Stomach (tissue), 8 donors: ENCODE measurements at regions not wholly inside any gene's neighbourhood (a gene's known extent, or its start where the extent isn't known, plus 50 kb on each side); places are given as distances from the start of the nearest gene placed in this dataset.

Source experiments
- DNase-seq, 2 donors: peaks; one replicate each; pipeline versions ENCODE4 v3.0.0 to v3.0.0-alpha.2; 2013 to 2019
- H3K27ac ChIP-seq, 5 donors: fragments of 200-600 bp in 4 of 5; sonication (generic) in 4 of 5; one replicate each; pipeline ENCODE4 v1.5.1; 2013 to 2019; ENCODE audit warnings: mild to moderate bottlenecking in 1 of 5, moderate library complexity in 1 of 5
- H3K27me3 ChIP-seq, 3 donors: fragments of 200-600 bp; sonication (generic); one replicate each; pipeline ENCODE4 v1.5.1; 2017 to 2019; ENCODE audit warnings: mixed run types in 1 of 3
- H3K36me3 ChIP-seq, 4 donors: fragments of 200-600 bp; sonication (generic); 1 replicate in 3 of 4; 2 replicates in 1 of 4; pipeline ENCODE4 v1.5.1; 2016 to 2019
- H3K4me1 ChIP-seq, 4 donors: fragments of 200-600 bp; sonication (generic); one replicate each; pipeline ENCODE4 v1.5.1; 2016 to 2019
- H3K4me3 ChIP-seq, 4 donors: fragments of 200-600 bp; sonication (generic) in 3 of 4; one replicate each; pipeline ENCODE4 v1.5.1; 2016 to 2019; ENCODE audit warnings: mild to moderate bottlenecking in 1 of 4
- H3K9me3 ChIP-seq, 4 donors: fragments of 200-600 bp; sonication (generic); one replicate each; pipeline ENCODE4 v1.5.1; 2016 to 2019
- CTCF ChIP-seq, 7 experiments: fragments of 450-650 bp in 4 of 7; fragments of 200-600 bp in 3 of 7; sonication (generic) in 3 of 7; IDR thresholded peaks; one replicate each; pipeline ENCODE4 v1.5.1; 2016 to 2019; ENCODE audit warnings: antibody characterized with exemption in 7 of 7, control low read depth in 2 of 7, mild to moderate bottlenecking in 1 of 7
- EP300 ChIP-seq: sonication (generic); formaldehyde crosslinking; IDR thresholded peaks from one replicate; pipeline ENCODE4 v1.6.1; 2017; ENCODE audit warnings: antibody characterized with exemption
- POLR2A ChIP-seq, 4 donors: fragments of 450-650 bp; IDR thresholded peaks; one replicate each; pipeline ENCODE4 v1.6.1; 2016; ENCODE audit warnings: antibody characterized with exemption in 4 of 4, control low read depth in 2 of 4, mild to moderate bottlenecking in 1 of 4, moderate library complexity in 1 of 4
- POLR2AphosphoS5 ChIP-seq, 3 donors: sonication (generic); formaldehyde crosslinking; IDR thresholded peaks; one replicate each; pipeline ENCODE4 v1.6.1; 2016; ENCODE audit warnings: antibody characterized with exemption in 3 of 3
- WGBS, 5 donors: extraction: QIAGEN DNeasy Blood & Tissue Kit in 3 of 5; methylation state at CpG; one replicate each; pipeline versions ENCODE4 v1.1.5 to v1.1.7; 2013 to 2018; 5-methylcytosine and 5-hydroxymethylcytosine counted together
- intact Hi-C: fragments of 100-400 bp; cut with DNase I; formaldehyde crosslinking; loops from one replicate; pipeline ENCODE4 v1.15.1; 2023; ENCODE audit warnings: low total_unique reads
- donor health status: healthy with polysubstance abuse.
- donor health status: Bipolar disorder and iron deficiency.
- donor health status: healthy.

- DNase-seq = no peak
- Histone ChIP-seq H3K9me3 (peaks cover 0 to 29% (median 9%) of the 10 kb centered on the region in 4 donors), H3K27me3 (no peaks in the 10 kb centered on the region), H3K36me3 (no peaks in the 10 kb centered on the region), H3K4me3 (no peak overlapping the region), H3K4me1 (no peaks in the 10 kb centered on the region), H3K27ac (no peak overlapping the region)
- no peak for TF ChIP-seq POLR2A (IDR thresholded peaks at IDR 0.05)
- WGBS, 5 donors = 88 to 96% (median 89%) methylated on average over 4 of the region's 4 CpGs
- intact Hi-C loops = no loop called here
These were observed 889.5 kb downstream of the JRKL start for GRCh38 chr11:97279341-97279740.

DNA sequence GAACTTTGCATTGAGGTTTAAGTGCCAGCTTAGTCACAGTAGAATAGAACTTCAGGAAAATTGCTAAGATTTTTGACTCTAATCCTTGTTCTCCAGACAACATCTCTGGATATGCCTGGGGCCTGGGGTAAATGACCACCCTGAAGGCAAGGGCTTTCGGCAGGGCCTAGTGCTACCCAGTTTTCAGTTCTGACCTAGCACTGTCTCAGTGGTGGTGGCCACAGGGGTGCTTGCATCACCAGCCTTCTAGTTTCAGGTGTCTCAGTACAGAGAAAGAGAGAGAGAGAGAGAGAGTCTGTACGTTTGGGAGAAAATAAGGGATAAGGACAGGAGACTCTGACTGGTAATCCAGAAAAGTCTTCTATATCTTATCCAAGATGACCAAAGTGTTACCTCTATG, 890.5 kb downstream of the JRKL start:
- no peak for DNase-seq
- peaks cover 0 to 26% (median 2%) of the 10 kb centered on the region in 4 donors for H3K9me3 ChIP-seq
- intact Hi-C loops = no loop called here
- H3K4me3 ChIP-seq = no peak overlapping the region
- H3K27ac ChIP-seq = no peak overlapping the region
- TF ChIP-seq EP300 (no peak), POLR2A (IDR thresholded peaks at IDR 0.05) (no peak), CTCF (IDR thresholded peaks at IDR 0.05) (no peak), POLR2AphosphoS5 (IDR thresholded peaks at IDR 0.05) (no peak)
- H3K27me3 ChIP-seq = no peaks in the 10 kb centered on the region
- no peaks in the 10 kb centered on the region for H3K4me1 ChIP-seq
- no peaks in the 10 kb centered on the region for H3K36me3 ChIP-seq
- WGBS, 5 donors = 67 to 83% (median 77%) methylated on average over 2 of the region's 2 CpGs

DNA sequence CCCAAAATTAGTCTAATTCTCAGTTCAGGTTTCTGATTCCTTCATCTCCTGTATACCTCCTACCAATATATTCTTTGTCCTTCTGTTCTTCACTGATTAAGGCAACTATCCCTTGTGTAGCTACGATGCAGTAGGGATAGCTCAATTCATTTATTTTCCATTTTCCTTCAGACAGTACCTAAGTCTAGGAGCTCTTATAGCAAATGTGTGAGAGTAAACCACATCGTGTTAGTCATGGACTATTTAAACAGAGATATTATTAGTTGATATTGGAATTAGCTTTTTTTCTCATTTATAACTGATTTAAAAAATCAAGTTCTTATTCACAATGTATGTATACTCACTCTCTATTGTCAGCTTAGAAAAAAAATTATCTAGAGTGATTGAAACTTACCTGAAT, 900.0 kb downstream of the JRKL start:
- no peak for TF ChIP-seq POLR2AphosphoS5 (IDR thresholded peaks at IDR 0.05)
- no peak for TF ChIP-seq EP300
- no peak for TF ChIP-seq POLR2A (IDR thresholded peaks at IDR 0.05)
- no peak for TF ChIP-seq CTCF (IDR thresholded peaks at IDR 0.05)
- Histone ChIP-seq H3K27me3 (no peaks in the 10 kb centered on the region), H3K4me3 (no peak overlapping the region), H3K4me1 (no peaks in the 10 kb centered on the region), H3K36me3 (no peaks in the 10 kb centered on the region), H3K9me3 (peaks cover 0 to 25% (median 10%) of the 10 kb centered on the region in 4 donors), H3K27ac (no peak overlapping the region)
- no peak for DNase-seq
- intact Hi-C loops = no loop called here
- 64 to 80% (median 78%) methylated on average over 2 of the region's 2 CpGs for WGBS, 5 donors

DNA sequence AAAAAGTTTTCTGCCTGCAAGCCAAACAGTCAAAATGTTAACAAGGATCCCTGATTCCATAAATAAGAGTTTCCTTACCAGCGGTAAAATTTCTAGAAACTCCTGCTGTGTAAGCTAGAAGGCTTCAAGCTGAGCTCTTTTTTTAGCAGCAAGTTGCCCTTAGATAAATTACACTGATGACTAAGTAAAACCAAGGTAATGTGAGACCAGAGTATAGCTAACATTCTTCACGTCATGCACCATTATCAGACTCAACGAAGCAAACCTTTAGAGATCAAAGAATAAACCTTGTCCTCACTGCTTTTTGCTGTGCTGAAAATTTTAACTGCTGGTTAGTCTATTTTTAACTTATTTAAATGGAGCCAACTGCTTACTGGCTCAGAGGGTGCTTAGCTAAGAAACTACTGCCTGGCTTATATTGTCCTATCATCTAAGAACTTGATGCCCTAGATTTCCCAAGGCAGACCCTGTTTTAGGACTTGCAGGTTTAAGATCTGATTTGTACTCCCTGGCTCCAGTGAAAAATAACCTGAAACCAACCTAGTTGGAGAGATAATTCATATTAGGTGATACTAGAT, 900.7 kb downstream of the JRKL start:
- Histone ChIP-seq H3K27me3 (no peaks in the 10 kb centered on the region), H3K4me1 (no peaks in the 10 kb centered on the region), H3K4me3 (no peak overlapping the region), H3K27ac (no peak overlapping the region), H3K9me3 (peaks cover 0 to 25% (median 10%) of the 10 kb centered on the region in 4 donors), H3K36me3 (no peaks in the 10 kb centered on the region)
- WGBS, 5 donors = 24 to 52% (median 28%) methylated on average over 3 of the region's 3 CpGs
- TF ChIP-seq POLR2A (IDR thresholded peaks at IDR 0.05) (no peak), CTCF (IDR thresholded peaks at IDR 0.05) (no peak), POLR2AphosphoS5 (IDR thresholded peaks at IDR 0.05) (no peak), EP300 (no peak)
- intact Hi-C loops = no loop called here
- DNase-seq = no peak

DNA sequence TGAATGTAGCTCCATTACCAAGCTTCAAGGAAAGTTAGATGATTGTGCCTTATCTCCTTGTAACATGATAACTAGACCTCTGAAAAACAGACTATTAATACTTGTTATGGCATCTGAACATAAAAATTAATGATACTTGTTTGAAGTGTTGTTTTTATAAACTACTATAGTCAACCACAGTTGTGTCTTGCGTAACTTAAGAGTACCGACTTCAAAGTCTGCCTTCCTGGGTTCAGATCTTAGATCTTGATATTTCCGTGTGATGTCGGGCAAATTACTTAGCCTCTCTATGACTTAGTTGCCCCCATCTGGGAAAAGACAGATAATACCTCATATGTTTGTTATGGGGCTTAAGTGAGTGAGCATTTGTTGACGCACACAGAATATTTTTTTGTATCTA, 906.5 kb downstream of the JRKL start:
- no peaks in the 10 kb centered on the region for H3K36me3 ChIP-seq
- no peaks in the 10 kb centered on the region for H3K4me1 ChIP-seq
- H3K27ac ChIP-seq = no peak overlapping the region
- H3K9me3 ChIP-seq = peaks cover 0 to 15% (median 6%) of the 10 kb centered on the region in 4 donors
- no peak for DNase-seq
- 78 to 91% (median 82%) methylated on average over 5 of the region's 5 CpGs for WGBS, 5 donors
- H3K4me3 ChIP-seq = no peak overlapping the region
- intact Hi-C loops = no loop called here
- TF ChIP-seq CTCF (IDR thresholded peaks at IDR 0.05) (no peak), POLR2A (IDR thresholded peaks at IDR 0.05) (no peak), POLR2AphosphoS5 (IDR thresholded peaks at IDR 0.05) (no peak), EP300 (no peak)
- H3K27me3 ChIP-seq = no peaks in the 10 kb centered on the region
